HG03095 (cell line): ENCODE measurements at regions not wholly inside any gene's neighbourhood (a gene's known extent, or its start where the extent isn't known, plus 50 kb on each side); places are given as distances from the start of the nearest gene placed in this dataset.

ENCODE experiments used
- ATAC-seq: cut with Tn5 transposase; IDR thresholded peaks from one replicate; pipeline ENCODE4 v1.9.1; 2021; ENCODE audit warnings: moderate library complexity; ENCODE audit not compliant: unreplicated experiment

GRCh38 chr1:200354243-200354642 lies 55.6 kb downstream of the ZNF281 start:
- ATAC-seq, result no peak

DNA sequence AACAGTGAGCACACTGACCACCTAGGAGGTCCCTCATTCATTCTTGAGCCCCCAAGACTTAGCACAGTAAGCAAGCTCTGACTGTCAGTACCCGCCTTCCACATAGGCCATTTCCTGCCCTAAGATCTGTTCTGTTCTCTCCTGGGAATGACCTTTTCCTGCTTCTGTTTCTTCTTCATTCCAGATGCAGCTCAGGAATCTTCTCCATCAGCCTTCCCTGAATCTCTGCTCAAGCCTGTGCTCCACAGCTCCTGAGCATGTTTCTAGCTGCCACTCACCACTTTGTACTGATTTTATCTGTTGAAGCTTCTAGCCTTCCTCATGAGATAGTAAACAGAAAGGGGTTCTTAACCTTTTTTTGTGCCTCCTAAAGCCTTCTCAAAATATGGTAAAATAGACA lies 56.6 kb downstream of the ZNF281 start:
- ATAC-seq, result no peak

DNA sequence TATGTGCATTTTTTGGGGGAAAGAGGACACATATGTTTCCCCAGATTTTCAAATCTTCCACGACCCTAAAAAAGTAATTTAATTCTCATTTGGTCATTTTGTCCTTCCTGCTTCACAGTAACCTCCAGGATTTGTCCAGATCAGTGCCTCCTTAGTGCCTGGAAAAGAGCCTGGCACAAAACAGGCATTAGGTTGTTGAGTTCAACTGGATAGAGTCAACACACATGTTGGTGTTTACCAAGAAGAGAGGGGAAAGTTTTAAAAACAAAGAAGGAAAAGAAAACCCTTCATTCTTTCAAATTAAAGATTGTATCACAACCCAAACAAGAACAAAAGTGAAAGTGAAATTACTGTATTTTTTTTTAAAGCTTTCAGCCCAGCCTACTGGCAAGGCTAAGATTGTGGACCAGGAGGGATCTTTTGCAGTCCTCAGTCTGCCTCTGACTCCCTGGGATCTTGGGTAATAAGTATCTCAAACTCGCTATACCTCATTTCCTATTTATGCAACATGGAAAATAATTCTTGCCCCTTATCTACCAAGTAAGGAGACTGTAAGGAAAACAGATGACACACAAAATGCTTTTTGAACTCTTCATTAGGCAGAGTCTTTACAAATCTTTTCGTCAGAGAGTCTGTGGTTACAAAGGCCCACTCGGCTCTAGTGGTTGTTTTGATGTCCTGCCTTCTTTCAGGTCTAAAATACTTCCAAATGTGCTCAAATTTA lies 57.8 kb downstream of the ZNF281 start:
- ATAC-seq, result peak; percentile 50

DNA sequence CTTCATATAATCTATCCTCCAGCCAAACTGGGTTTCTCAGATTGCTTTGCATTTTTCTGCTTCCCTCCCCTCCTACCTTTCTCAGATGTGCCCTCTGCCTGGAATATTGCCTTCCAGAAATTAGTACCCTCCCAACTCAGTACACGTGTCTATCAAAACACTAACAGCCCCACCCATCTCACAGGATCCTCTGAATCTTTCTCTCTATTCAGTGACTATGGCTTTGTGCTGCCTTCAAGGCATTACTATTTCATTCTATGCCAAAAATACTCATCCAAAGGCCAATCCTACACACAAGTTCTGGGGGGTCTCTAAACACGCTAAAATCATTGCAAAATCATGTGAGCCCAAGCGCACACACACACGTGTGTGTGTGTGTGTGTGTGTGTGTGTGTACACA lies 58.4 kb downstream of the ZNF281 start:
- no peak for ATAC-seq

DNA sequence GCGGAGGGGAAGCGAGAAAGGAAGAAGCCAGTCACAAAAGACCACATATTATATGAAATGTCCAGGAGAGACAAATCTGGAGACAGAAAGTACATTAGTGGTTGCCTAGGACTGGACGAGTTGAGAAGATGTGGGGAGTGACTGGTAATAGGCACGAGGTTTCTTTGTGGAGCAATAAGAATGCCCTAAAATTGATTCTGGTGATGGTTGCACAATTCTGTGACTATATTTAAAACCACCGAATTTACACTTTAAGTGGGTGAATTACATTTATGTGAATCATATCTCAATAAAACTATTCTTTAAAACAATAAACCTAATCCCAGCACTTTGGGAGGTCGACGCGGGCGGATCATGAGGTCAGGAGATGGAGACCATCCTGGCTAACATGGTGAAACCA lies 63.1 kb downstream of the ZNF281 start:
- ATAC-seq, result no peak

DNA sequence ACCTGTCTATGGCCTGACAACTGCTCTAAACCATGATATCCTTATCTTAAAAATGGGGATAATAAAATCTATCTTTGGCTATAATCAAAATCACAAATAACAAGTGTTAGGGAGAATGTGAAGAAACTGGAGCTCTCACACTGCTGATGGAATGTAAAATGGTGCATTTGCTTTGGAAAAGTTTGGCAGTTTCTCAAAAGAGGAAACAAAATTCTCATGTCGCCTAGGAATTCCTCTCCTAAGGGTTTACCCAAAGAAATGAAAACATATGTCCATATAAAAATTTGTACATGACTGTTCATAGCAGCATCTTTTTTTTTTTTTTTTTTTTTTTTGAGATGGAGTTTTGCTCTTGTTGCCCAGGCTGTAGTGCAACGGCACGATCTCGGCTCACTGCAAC lies 64.3 kb downstream of the ZNF281 start:
- no peak for ATAC-seq

GRCh38 chr1:200343874-200344273 lies 66.0 kb downstream of the ZNF281 start:
- ATAC-seq, result no peak

DNA sequence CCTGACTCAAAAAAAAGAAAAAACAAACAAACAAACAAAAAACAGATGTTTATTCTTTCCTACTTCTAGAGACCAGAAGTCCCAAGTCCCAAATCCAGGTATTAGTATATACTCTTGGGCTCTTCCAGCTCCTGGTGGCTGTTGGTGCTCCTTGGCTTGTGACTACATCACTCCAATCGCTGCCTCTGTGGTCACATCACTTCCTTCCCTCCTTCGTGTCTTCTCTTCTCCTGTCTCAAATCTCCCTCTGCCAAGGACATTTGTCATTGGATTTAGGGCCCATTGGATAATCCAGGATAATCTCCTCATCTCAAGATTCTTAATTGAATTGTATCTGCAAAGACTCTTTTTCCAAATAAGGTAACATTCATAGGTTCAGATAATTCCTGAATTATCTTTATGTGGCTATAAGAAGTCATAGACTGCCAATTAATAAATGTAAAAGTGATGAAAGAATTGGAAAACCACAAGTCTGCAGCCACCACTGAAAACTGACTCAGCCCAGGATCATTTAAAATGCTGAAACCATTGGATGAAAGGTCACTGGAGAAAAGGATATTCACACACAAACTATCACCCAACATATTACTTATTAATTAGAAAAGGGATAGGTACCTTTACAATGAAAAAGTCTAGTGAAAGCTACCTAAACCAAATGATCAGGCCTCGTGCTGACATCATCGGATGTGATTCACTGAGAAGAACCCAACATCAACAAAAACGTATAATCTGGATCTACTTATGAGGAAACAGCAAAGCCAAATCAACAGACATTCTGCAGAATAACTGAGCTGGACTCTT lies 67.1 kb downstream of the ZNF281 start:
- ATAC-seq, result no peak

DNA sequence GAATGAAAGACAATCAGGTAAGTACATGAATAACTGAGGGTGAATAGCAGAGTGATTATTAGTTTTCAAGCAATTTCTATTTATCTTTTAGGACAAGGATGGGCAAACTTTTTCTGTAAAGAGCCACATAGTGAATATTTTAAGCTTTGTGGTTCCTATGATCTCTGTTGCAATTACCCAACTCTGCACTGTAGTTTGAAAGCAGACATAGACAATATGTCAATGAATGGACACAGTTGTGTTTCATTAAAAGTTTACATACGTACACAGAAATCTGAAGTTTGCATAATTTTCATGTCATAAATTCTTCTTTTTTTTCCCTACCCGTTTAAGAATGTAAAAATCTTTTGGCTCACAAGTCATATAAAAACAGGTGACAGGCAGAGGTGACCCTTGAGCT lies 71.4 kb downstream of the ZNF281 start:
- ATAC-seq, result no peak

- ATAC-seq, result no peak
These were observed 72.0 kb downstream of the ZNF281 start for GRCh38 chr1:200337831-200338230.

DNA sequence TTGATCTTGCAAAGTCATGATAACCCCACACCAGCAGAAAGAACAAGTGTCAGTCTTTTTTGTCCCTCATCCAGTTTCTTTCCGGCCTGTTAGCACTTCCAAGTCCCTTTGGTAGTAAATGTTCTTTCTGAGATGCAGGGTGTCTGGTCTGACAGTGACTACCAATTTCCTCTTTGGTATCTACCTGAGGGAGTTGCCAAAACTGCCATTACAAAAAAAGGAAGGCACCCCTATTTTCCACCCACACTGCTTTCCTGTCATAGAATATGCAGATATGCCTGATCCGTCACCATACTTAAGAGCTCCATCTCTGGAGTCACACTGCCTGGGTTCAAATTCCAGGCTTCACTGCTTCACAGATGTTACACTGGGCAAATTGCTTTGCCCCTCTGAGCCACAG lies 72.4 kb downstream of the ZNF281 start:
- ATAC-seq, result peak; percentile 62

- ATAC-seq, result no peak
These were observed 72.9 kb downstream of the ZNF281 start for GRCh38 chr1:200336901-200337391.

DNA sequence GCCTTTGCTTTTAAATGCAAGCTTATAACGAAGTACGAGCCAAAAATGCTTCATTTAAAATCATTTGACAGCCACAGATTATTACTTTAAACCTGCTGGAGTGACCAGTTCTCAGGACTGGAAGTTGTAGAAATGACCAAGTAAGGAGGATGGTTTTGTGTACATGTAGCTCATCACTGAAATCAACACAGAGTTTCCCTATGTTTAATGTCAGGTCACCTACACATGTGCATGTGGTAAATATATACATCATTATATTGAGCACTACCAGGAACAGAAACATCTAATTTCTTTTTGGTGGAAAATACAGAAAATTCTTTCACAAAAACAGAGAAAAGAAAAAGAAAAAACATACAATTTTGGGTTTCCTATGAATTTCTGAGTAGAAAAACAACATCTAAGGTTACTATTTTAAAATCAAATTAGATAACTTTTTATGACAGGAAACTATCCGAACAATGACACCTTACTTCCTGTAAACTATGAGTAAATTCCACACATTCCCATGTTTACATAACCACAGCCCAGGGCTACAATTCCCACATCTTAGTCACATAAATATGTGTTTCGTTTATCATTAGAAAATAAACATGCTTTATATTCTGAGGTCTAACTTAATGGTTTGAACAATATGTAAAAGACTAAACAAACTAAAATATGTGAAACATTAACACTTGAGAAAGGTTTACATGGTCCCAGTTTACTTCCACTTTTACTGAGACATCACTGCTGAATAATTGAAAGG lies 73.6 kb downstream of the ZNF281 start:
- ATAC-seq, result no peak

DNA sequence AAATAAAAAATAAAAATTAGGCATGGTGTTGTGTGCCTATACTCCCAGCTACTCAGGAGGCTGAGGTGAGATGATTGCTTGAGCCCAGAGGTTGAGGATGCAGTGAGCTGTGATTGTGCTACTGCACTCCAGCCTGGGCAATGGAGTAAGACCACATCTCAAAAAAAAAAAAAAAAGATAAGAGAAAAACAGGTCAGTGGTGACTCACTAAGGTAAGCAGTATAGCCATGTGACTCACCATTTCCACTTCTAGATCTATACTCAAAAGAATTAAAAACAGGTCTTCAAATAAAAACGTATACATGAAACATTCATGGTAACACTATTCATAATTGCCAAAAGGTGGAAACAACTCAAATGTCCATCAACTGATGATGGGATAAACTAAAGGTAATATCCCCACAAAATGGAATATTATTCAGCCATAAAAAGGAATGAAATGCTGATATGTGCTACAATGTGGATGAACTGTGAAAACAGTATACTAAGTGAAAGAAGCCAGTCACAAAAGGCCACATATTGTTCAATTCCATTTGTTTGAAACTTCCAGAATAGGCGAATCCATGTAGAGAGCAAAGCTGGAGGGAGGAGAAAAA lies 75.1 kb downstream of the ZNF281 start:
- no peak for ATAC-seq

DNA sequence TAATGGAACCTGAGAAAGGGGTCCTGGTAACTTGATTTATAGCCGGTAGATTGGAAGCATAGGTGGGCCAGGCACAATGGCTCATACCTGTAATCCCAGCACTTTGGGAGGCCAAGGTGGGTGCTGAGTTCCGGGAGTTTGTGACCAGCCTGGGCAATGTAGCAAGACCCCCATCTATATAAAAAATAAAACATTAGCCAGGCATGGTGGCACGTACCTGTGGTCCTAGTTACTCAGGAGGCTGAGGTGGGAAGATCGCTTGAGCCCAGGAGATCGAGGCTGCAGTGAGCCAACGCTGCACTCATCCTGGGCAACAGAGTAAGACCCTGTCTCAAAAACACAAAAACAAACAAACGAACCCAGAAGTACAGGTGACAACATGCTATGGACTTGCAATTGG lies 76.5 kb downstream of the ZNF281 start:
- ATAC-seq, result no peak

DNA sequence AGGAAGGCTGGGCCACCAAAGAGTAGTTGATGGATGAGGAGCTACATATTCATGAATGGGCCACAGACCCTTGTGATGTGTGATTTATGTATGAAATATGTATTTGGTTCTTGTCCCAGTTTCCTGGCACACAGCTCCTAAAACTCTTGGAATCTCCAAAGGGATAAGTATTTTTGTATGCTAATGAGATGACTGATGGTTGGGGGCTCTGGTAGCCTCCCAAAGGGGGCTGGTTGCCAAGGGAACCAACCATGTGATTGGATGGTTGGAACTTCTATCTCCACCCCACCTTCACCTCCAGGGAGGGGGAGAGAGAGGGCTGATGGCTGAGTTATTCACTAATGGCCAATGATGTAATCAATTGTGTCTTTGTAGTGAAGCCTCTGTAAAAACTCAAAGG lies 77.1 kb downstream of the ZNF281 start:
- no peak for ATAC-seq

GRCh38 chr1:200330741-200331428 lies 79.0 kb downstream of the ZNF281 start:
- ATAC-seq, result no peak

DNA sequence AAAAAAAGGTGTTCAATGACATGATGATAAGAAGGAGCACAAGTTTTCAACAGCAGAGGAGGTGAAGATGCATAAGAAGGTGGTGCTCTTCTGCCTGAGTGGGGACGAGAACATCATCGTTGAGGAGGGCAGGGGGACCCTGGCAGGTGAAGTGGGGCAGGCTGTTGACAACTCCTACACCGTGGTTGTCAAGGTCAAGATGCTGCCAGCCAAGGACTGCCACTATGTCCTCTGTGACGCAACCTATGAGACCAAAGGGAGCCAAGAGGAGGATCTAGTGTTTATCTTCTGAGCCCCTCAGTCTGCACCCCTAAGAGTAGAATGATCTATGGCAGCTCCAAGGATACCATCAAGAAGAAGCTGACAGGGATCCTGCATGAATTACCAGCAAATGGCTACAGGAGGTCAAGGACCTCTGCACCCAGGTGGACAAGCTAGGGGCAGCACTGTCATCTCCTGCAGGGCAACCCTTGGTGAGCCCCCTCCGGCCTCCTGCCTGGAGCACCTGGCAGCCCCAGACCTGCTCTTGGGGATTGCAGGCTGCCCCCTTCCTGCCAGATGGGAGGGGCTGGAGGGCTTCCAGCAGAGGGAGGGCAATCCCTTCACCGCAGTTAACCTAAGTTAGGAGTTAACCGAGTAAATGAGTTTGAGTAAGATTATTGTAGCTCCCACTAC lies 80.5 kb downstream of the ZNF281 start:
- no peak for ATAC-seq

- no peak for ATAC-seq
These were observed 81.5 kb downstream of the ZNF281 start for GRCh38 chr1:200328379-200328778.

DNA sequence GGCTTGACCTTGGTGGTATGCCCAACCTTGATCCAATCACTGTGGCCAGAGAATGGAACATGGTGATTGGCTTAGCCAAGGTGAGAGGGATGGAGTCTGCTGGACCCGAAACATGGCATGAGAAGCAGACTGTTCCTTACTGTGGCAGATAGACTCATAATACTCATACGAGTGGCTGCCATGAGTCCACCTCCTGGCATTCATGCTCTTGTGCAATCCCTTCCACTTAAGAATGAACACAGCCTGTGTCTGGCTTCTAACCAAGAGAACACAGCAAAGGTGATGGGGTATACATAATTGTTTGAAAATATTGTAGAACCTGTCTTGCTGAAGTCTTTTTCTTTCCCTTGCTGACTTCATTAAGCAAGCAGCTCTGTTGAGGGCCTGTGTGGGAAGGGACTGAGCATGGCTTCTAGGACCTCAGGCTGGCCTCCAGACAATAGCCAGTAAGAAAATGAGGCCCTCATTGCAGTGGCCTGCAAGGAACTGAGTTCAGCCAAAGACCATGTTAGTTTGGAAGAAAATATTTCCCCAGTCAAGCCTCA lies 85.9 kb downstream of the ZNF281 start:
- ATAC-seq, result no peak
